Dendritic cell treated with granulocyte-macrophage colony-stimulating factor and Interleukin-4, amounts not matched to agents 40 ng/mL and 50 ng/mL, for 4 days (primary cell): ENCODE measurements at regions not wholly inside any gene's neighbourhood (a gene's known extent, or its start where the extent isn't known, plus 50 kb on each side); places are given as distances from the start of the nearest gene placed in this dataset.

Source experiments
- H3K27ac Mint-ChIP-seq: one replicate; pipeline ENCODE4 v1.8.0; 2022; ENCODE audit warnings: mild to moderate bottlenecking, mixed read lengths
- H3K27me3 Mint-ChIP-seq: one replicate; pipeline ENCODE4 v1.8.0; 2022; ENCODE audit warnings: mild to moderate bottlenecking, mixed read lengths
- H3K36me3 Mint-ChIP-seq: one replicate; pipeline ENCODE4 v1.8.0; 2022; ENCODE audit warnings: low read depth, mixed read lengths
- H3K4me1 Mint-ChIP-seq: one replicate; pipeline ENCODE4 v1.8.0; 2022; ENCODE audit warnings: low read depth, mixed read lengths
- H3K4me3 Mint-ChIP-seq: one replicate; pipeline ENCODE4 v1.8.0; 2022; ENCODE audit warnings: mild to moderate bottlenecking, moderate library complexity, mixed read lengths
- H3K9me3 Mint-ChIP-seq: one replicate; pipeline ENCODE4 v1.8.0; 2022; ENCODE audit warnings: mixed read lengths
- intact Hi-C: fragments of 100-400 bp; cut with micrococcal nuclease; formaldehyde crosslinking; loops from one replicate; pipeline ENCODE4 v1.15.0; 2022

DNA sequence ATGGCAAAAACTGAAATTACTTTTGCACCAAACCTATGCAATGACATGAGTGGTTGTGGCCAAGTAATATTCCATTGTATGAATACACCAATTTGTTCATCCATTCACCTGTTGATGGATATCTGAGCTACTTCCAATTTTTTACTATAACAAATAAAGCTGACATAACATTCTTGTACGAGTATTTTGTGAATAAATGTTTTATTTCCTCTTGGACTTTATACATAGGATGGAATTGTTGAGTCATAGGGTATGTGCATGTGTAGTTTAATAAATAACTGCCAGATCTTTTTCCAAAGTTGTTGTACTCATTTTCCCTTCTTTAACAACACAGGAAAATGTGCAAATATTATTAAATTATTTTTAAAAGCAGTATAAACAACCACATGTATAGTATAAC is 146.1 kb upstream of the ZNF462 start:
- intact Hi-C loops = no loop called here
- Mint-ChIP-seq H3K27ac (no peak overlapping the region), H3K4me3 (no peak overlapping the region), H3K27me3 (no peaks in the 10 kb centered on the region), H3K4me1 (no peaks in the 10 kb centered on the region), H3K36me3 (no peaks in the 10 kb centered on the region), H3K9me3 (no peaks in the 10 kb centered on the region)

DNA sequence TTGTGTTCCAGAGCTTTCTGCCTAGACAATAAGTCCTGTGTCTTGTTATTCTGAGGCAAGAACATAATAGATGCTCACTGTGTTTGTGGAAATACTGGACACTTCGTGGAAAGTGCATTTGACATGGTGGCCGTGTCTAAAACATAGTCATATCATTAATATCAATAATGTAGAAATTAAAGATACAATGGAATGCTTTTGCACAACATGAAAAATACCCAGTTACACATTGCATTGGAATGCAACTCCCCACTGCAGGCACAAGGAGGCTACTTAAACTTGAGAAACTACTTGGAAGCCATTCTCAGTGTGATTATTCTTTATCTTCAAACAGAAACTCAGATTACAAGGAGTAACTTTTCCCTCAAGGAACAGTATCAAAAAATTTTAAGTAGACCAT is 145.3 kb upstream of the ZNF462 start:
- H3K4me3 Mint-ChIP-seq = no peak overlapping the region
- H3K9me3 Mint-ChIP-seq = no peaks in the 10 kb centered on the region
- H3K27ac Mint-ChIP-seq = no peak overlapping the region
- intact Hi-C loops = no loop called here
- no peaks in the 10 kb centered on the region for H3K36me3 Mint-ChIP-seq
- no peaks in the 10 kb centered on the region for H3K27me3 Mint-ChIP-seq
- H3K4me1 Mint-ChIP-seq = no peaks in the 10 kb centered on the region

GRCh38 chr9:106718936-106719335 is 144.0 kb upstream of the ZNF462 start:
- H3K27ac Mint-ChIP-seq = no peak overlapping the region
- no peak overlapping the region for H3K4me3 Mint-ChIP-seq
- H3K4me1 Mint-ChIP-seq = no peaks in the 10 kb centered on the region
- intact Hi-C loops = no loop called here
- H3K9me3 Mint-ChIP-seq = no peaks in the 10 kb centered on the region
- H3K27me3 Mint-ChIP-seq = no peaks in the 10 kb centered on the region
- no peaks in the 10 kb centered on the region for H3K36me3 Mint-ChIP-seq

DNA sequence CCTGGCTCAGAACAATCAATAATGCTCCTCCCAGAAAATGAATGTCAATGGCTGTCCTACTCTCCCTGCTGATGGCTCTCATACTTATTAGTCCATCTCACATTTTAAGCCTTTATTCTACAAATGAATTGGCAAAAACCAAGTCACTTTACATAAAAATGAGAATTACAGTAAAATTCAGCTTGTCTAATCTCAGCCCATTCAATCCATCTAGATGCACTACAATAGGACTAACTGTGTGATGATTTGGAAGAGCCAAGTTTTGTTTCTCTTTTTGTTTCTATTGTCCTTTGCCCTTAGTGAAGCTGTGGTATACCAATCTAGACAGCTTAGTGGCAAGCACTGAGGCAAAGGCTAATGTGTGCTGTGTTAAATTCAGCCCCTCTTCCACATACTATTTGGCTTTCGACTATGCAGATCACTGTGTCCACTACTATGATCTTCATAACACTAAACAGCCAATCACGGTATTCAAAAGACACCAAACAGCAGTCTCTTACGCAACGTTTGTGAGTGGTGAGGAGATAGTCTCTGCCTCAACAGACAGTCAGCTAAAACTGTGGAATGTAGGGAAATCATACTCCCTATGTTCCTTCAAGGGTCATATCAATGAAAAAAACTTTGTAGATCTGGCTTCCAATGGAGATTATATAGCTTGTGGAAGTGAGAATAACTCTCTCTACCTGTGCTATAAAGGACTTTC is 140.8 kb upstream of the ZNF462 start:
- H3K4me3 Mint-ChIP-seq = no peak overlapping the region
- H3K27ac Mint-ChIP-seq = no peak overlapping the region
- intact Hi-C loops = no loop called here
- no peaks in the 10 kb centered on the region for H3K4me1 Mint-ChIP-seq
- H3K27me3 Mint-ChIP-seq = no peaks in the 10 kb centered on the region
- no peaks in the 10 kb centered on the region for H3K9me3 Mint-ChIP-seq
- H3K36me3 Mint-ChIP-seq = no peaks in the 10 kb centered on the region

DNA sequence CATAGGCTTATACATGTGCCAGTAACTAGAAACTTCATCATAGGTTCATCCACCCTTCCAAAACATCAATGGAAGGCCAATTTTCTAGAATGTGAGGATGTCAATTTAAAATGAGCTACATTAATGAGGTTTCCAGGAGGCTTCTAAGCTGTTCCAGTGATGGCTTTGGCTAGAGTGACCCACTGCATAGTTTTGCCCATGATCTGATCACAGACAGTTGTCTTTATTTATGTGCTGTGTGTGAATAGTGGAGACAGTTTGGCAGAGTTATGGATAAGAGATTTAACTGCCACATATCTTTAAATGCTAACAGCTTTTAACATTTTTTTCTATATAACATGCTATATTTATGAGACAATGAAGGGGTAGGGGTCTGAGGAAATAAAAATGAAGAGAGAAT is 139.0 kb upstream of the ZNF462 start:
- no peaks in the 10 kb centered on the region for H3K9me3 Mint-ChIP-seq
- no peaks in the 10 kb centered on the region for H3K27me3 Mint-ChIP-seq
- no peaks in the 10 kb centered on the region for H3K4me1 Mint-ChIP-seq
- no peak overlapping the region for H3K4me3 Mint-ChIP-seq
- H3K36me3 Mint-ChIP-seq = no peaks in the 10 kb centered on the region
- intact Hi-C loops = no loop called here
- no peak overlapping the region for H3K27ac Mint-ChIP-seq

DNA sequence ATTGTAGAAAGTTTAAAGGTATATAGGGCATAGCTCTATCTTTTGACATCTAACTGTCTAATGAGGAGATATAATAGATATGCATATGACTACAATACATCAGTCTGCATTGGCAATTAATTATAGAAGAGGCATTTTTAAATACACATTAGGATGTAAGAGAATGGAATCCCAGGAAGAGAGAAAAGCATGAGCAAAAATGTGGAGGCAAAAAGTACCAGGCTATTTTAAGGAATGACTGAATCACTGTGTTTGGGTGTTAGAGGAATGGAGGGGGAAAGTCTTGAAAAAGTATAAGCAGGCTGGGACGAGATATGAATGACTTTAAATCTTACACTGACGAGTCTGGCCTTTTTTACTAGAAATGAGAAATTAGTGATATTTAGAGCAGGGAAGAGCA is 138.4 kb upstream of the ZNF462 start:
- Mint-ChIP-seq H3K36me3 (no peaks in the 10 kb centered on the region), H3K4me3 (no peak overlapping the region), H3K4me1 (no peaks in the 10 kb centered on the region), H3K9me3 (no peaks in the 10 kb centered on the region), H3K27me3 (no peaks in the 10 kb centered on the region), H3K27ac (no peak overlapping the region)
- intact Hi-C loops = no loop called here

DNA sequence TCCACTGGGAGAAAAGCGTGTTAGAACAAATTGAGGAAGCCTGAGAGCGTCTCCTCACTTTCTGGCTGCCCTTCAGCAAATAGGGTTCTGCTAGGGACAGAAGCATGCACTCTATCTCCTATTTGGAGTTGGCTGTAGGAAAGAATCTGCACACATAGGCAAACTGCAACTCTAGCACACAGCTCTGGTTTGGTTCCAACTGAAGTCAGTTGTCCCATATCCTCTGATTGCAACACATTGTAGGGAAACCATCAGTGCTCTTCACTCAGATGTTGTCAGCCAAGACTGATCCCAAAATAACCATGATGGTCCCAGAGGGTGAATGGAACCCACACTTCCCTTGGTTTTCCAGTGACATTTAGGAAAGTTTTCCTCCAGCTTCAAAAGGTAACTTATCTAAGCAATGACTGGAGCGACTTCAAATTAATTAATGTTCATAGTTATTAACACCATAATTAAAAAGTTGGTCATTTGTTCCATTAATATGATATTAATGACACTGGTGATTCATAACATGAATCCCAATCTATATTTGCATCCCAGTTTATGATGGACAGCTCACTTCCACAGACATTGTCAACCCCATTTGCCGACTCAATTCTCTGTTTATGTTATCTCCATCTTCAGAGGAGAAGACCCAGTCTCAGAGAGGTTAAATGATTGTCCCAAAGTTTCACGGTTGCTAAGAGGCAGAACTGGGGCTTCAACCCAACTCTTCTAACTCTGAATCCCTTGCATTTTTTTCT is 136.7 kb upstream of the ZNF462 start:
- intact Hi-C loops = no loop called here
- Mint-ChIP-seq H3K4me1 (no peaks in the 10 kb centered on the region), H3K4me3 (no peak overlapping the region), H3K36me3 (no peaks in the 10 kb centered on the region), H3K9me3 (no peaks in the 10 kb centered on the region), H3K27ac (no peak overlapping the region), H3K27me3 (no peaks in the 10 kb centered on the region)

GRCh38 chr9:106727969-106728368 is 135.0 kb upstream of the ZNF462 start:
- Mint-ChIP-seq H3K9me3 (no peaks in the 10 kb centered on the region), H3K4me3 (no peak overlapping the region), H3K27ac (no peak overlapping the region), H3K4me1 (no peaks in the 10 kb centered on the region), H3K36me3 (no peaks in the 10 kb centered on the region), H3K27me3 (no peaks in the 10 kb centered on the region)
- intact Hi-C loops = no loop called here

DNA sequence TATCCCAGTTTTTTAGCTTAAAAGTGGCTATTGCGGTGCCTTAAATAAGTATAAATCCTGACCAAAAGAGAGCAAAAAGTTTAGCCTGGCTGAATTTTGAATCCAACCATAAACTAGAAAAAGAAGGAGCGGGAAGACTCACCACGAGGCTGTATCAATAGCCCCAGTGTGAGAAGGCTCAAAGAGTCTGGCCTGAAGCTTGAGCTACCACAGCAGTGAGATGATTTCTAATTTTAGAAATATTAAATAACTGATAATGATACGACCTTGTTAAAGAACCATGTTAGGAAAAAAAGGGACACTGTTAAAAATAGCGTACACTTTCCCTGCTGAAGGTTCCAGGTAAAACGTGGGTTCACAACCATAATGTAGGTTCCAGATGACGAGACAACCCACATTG is 134.1 kb upstream of the ZNF462 start:
- Mint-ChIP-seq H3K9me3 (no peaks in the 10 kb centered on the region), H3K36me3 (no peaks in the 10 kb centered on the region)
- intact Hi-C loops = no loop called here

GRCh38 chr9:106731910-106732309 is 131.1 kb upstream of the ZNF462 start:
- intact Hi-C loops = no loop called here
- Mint-ChIP-seq H3K9me3 (peaks cover 10% of the 10 kb centered on the region), H3K36me3 (no peaks in the 10 kb centered on the region), H3K4me1 (no peaks in the 10 kb centered on the region), H3K4me3 (no peak overlapping the region), H3K27me3 (no peaks in the 10 kb centered on the region), H3K27ac (no peak overlapping the region)

More for the DNA sequence above, 134.1 kb upstream of the ZNF462 start:
- Mint-ChIP-seq H3K27me3 (no peaks in the 10 kb centered on the region), H3K4me1 (no peaks in the 10 kb centered on the region), H3K4me3 (no peak overlapping the region), H3K27ac (no peak overlapping the region)

- H3K4me1 Mint-ChIP-seq = no peaks in the 10 kb centered on the region
- no peak overlapping the region for H3K4me3 Mint-ChIP-seq
- H3K27me3 Mint-ChIP-seq = no peaks in the 10 kb centered on the region
- no peak overlapping the region for H3K27ac Mint-ChIP-seq
- H3K9me3 Mint-ChIP-seq = peaks cover 10% of the 10 kb centered on the region
- H3K36me3 Mint-ChIP-seq = no peaks in the 10 kb centered on the region
- intact Hi-C loops = no loop called here
These were observed 129.1 kb upstream of the ZNF462 start for GRCh38 chr9:106733828-106734380.

DNA sequence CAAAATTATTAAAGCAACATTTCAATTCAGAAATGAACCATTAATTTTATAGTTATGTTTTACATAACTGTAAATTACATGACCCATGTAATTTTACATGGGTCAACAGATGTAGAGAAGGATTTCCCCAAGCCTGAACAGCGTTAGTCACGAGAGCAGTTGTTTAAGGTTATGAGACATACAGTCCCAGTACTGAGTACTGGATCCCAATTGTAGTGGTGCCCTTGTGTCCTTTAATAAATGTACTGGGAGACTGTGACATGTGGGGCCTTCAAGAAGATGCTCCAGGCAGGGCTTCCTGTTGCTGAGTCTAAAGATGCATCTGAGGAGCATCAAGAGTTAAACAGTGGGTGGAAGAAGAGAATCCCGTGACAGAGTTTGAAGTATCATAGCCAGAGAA is 125.5 kb upstream of the ZNF462 start:
- Mint-ChIP-seq H3K4me1 (no peaks in the 10 kb centered on the region), H3K4me3 (no peak overlapping the region), H3K9me3 (peaks cover 10% of the 10 kb centered on the region), H3K27me3 (no peaks in the 10 kb centered on the region), H3K36me3 (no peaks in the 10 kb centered on the region), H3K27ac (no peak overlapping the region)
- intact Hi-C loops = no loop called here

- no peak overlapping the region for H3K27ac Mint-ChIP-seq
- H3K4me3 Mint-ChIP-seq = no peak overlapping the region
- H3K27me3 Mint-ChIP-seq = no peaks in the 10 kb centered on the region
- H3K4me1 Mint-ChIP-seq = no peaks in the 10 kb centered on the region
- intact Hi-C loops = no loop called here
- H3K36me3 Mint-ChIP-seq = no peaks in the 10 kb centered on the region
- peaks cover 10% of the 10 kb centered on the region for H3K9me3 Mint-ChIP-seq
These were observed 124.9 kb upstream of the ZNF462 start for GRCh38 chr9:106738109-106738508.

GRCh38 chr9:106745457-106745856 is 117.5 kb upstream of the ZNF462 start:
- H3K27me3 Mint-ChIP-seq = no peaks in the 10 kb centered on the region
- H3K36me3 Mint-ChIP-seq = no peaks in the 10 kb centered on the region
- no peaks in the 10 kb centered on the region for H3K4me1 Mint-ChIP-seq
- no peak overlapping the region for H3K27ac Mint-ChIP-seq
- intact Hi-C loops = no loop called here
- H3K4me3 Mint-ChIP-seq = no peak overlapping the region
- no peaks in the 10 kb centered on the region for H3K9me3 Mint-ChIP-seq
